Glomerular visceral epithelial cell (primary cell): ENCODE measurements at regions not wholly inside any gene's neighbourhood (a gene's known extent, or its start where the extent isn't known, plus 50 kb on each side); places are given as distances from the start of the nearest gene placed in this dataset.
"Not testable (repeated sequence)": the region's sequence is repeated elsewhere in the genome, so short reads cannot be mapped to it uniquely, and the experiment has no call there.

Experiments used
- DNase-seq: peaks from one replicate; pipeline ENCODE4 v3.0.0-alpha.2; 2016; ENCODE audit errors: extremely low spot score

GRCh38 chr3:74134831-74135230 is 479.6 kb downstream of the CNTN3 start:
- DNase-seq: no peak

DNA sequence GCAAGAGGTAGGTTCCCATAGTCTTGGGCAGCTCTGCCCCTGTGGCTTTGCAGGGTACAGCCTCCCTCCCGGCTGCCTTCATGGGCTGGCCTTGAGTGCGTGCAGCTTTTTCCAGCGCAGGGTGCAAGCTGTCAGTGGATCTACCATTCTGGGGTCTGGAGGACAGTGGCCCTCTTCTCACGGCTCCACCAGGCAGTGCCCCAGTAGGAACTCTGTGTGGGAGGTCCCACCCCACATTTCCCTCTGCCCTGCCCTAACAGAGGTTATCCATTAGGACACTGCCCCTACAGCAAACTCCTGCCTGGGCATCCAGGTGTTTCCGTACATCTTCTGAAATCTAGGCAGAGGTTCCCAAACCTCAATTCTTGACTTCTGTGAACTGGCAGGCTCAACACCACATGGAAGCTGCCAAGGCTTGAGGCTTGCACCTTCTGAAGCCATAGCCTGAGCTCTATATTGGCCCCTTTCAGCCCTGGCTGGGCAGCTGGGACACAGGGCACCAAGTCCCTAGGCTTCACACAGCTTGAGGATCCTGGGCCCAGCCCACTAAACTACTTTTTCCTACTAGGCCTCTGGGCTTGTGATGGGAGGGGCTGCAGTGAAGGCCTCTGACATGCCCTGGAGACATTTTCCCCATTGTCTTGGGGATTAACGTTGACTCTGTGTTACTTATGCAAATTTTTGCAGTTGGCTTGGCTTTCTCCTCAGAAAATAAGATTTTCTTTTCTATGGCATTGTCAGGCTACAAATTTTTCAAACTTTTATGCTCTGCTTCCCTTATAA is 482.7 kb downstream of the CNTN3 start:
- DNase-seq: not testable (repeated sequence)

DNA sequence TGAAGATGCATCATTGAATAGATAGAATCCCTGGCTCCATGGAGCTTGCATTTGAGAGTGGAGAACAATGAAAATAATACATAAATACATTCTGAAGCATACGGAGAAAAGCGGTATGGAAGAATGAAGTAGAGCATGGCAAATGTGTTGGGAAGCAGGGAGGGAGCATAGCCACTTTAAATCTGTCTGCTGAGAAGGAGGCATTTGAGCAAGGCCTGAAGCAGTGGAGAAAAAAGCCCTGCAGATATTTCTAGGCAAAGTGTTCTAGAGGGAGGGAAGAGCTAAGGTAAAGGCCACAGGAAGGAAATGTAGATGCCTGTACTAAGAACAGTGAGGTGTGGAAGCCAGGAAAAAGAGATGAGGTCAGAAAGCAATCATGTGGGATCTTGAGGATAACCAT is 484.8 kb downstream of the CNTN3 start:
- no peak for DNase-seq

DNA sequence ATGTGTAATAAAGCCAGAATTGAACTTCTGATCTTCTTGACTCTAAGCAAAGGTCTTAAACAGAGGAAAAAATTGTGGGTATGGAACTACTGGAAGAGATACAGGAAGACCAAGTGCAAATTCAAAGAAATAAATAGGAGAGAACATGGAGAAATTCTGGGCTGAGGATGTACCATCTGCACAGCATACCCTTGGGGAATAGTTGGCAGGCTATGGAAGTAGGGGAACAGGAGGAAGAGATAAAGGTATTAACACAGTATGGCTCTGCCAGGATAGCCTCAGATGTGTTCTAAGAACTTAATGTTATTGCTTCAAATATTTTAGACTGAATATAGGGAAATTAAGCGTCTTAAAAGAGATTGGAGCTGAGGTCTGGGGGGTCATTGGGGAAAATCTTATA is 485.4 kb downstream of the CNTN3 start:
- DNase-seq: no peak

GRCh38 chr3:74127256-74127655 is 487.2 kb downstream of the CNTN3 start:
- no peak for DNase-seq

- DNase-seq: no peak
These were observed 489.7 kb downstream of the CNTN3 start for GRCh38 chr3:74124782-74125181.

DNA sequence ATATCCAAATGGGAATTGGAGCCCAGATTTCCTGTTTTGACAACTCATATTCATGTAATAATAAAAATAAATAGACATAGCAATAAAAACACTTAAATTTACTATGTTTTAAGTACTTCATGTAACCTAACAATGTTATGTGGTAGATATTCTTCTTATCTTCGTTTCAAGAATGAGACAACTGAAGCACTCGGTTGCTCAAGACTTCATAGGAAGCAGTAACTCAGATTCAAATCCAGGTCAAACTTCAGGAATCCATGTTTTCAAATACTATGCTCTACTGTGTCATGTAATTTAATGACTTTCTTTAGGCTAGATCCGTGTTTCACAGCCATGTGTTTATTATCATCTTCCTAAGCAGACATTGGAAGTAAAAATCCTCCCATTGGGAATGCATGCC is 492.2 kb downstream of the CNTN3 start:
- DNase-seq: no peak

- no peak for DNase-seq
These were observed 492.7 kb downstream of the CNTN3 start for GRCh38 chr3:74121761-74122160.

- no peak for DNase-seq
These were observed 494.5 kb upstream of the PDZRN3 start for GRCh38 chr3:74119221-74119620.

- DNase-seq: no peak
These were observed 491.2 kb upstream of the PDZRN3 start for GRCh38 chr3:74115906-74116305.

- DNase-seq: no peak
These were observed 482.7 kb upstream of the PDZRN3 start for GRCh38 chr3:74107451-74107850.

DNA sequence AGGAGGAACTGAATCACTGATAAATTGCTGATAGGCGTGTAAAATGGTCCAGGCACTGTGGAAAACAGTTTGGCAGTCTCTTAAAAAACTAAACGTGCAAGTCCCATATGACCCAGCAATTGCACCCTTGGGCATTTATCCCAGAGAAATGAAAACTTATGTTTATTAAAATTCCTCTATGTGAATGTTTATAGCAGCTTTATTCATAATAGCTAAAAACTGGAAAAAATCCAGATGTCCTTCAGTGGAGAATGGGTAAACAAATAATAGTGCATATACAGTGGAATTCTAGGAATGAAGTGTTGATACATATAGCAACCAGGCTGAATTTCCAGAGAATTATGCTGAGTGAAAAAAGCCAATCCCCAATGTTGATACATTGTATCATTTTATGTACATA is 482.2 kb upstream of the PDZRN3 start:
- DNase-seq: no peak

DNA sequence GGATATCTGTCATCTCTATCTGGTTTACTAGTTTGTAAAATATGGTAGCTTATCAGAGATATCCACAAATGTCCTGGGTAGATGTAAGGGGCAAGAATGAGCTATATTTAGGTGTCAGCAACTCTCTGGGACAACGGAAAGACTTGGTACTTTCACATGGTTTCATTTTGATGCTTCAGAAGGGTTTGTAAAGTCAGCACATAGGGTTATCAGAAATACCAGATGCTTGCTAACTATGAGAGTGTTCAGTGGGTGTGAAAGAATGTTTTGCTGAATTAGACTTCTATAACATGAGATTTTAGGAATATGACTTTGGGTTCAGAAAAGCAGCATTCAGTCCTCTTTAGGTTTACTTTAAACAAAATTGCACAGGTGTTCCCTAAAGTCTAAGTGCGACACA is 466.5 kb upstream of the PDZRN3 start:
- DNase-seq: no peak

- DNase-seq: no peak
These were observed 465.1 kb upstream of the PDZRN3 start for GRCh38 chr3:74089814-74090213.

DNA sequence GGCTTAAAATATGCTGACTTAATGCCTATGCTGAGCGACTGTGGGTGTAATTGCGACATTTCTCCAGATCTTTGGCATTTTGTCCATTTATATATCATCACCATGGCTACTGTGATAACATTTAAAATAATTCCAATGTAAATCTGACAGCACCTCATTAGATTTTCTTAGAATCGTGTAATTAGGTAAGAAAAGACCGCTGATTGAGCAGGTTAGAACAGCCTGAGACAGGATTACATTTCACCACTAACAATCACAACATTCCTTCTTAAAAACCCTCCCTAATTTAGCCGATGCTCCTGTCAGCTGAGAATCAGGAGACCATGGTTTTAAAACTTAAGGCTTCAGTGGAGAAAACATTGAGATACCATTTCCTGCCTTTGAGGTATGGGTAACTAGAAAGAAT is 455.3 kb upstream of the PDZRN3 start:
- DNase-seq: no peak

- DNase-seq: no peak
These were observed 450.5 kb upstream of the PDZRN3 start for GRCh38 chr3:74075241-74075640.

- no peak for DNase-seq
These were observed 450.0 kb upstream of the PDZRN3 start for GRCh38 chr3:74074700-74075099.

DNA sequence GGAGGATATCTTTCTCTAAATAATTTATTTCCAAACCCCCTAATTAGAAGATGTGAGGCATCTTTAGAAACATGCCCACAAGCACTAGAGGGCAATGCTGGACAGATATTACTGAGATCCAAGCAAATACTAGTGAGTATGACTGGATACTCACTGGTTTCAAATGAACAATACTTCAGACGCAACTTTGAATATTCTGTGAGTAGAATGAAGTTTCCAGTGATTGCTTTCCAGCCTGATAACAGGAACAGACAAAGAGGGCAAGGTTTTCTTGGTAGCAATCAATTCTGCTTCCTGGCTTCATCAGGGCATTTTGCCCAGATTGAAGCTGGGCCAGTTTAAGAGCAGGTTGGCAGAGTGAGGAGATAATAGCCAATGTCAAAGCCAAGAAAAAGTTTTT is 442.6 kb upstream of the PDZRN3 start:
- no peak for DNase-seq

GRCh38 chr3:74066456-74066855 is 441.7 kb upstream of the PDZRN3 start:
- no peak for DNase-seq

DNA sequence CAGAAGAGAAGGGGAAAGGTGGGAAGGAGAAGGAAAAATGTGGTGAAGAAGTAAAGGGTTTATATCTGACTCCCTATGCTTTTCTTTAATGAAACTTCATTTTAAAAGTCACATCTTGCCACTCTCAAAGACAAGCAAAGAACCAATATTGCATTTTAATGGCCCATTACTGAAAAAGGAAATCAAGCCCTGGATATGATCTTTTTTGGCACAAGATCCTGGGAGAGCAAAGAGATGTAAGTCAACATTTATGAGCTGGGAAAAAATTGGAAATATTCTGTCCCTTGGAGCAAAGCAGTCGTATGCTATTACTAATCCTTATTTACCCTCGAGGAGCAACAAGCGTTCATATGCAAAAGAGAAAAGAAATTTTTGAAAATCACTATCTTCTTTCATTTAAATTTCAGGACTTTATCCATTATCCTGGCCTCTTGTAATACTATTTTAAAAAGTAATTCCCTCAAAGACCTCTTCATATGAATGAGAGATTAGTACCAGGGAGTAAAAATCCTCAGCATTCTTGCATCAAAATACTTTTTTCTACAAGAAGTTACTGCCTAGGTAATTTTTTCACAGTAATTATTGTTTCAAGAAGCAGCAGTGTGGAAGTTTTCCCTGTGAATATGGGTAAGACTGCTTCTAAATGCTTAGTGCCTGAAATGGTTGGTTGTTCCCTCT is 435.3 kb upstream of the PDZRN3 start:
- DNase-seq: no peak

DNA sequence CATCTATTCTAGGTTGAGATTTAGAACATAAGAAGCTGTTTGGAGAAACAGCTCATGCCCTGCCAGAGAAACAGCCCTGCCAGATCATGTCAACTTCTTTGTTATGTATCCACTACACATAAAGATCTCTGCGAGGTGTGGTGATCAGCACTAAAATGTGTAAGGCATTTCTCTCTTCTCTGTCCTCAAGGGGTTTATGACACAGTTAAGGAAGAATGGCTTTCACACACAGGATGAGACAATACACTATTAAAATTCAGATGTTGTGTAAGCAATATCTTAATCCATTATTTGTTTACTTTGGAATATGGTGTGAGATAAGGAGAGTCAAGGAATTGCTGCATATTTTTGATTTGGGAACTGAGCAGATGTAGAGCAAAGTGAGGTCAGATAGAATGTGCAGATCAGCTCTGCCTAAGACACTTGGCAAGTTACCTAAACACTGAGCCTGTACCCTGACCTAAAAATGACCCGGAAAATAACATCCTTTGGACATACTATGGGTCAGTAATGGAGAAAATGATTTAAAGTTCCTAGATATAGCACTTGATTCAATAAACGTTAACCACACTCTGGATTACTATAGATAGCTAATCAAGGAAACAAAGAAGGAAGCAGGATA is 434.7 kb upstream of the PDZRN3 start:
- no peak for DNase-seq

- DNase-seq: no peak
These were observed 432.4 kb upstream of the PDZRN3 start for GRCh38 chr3:74057169-74057568.

DNA sequence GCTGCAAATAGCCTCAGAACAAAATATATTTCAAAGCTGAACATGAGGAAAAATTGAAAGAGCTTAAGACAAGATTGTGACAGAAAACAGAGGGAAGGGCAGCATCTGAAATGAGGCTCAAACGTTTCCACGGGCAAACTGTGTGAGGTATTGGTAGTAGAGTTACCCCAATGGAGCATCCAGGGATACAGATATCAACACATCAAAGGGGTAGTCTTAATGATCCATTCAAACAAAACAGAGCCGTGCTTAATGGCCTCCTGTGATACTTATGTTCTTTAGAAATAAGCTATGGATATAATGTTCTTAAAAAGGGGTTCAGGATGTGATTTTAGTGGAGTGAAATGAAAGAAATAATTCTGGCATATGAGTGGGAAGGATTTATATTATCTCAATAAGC is 430.3 kb upstream of the PDZRN3 start:
- no peak for DNase-seq
